HAP-1 (cell line): ENCODE measurements at regions not wholly inside any gene's neighbourhood (a gene's known extent, or its start where the extent isn't known, plus 50 kb on each side); places are given as distances from the start of the nearest gene placed in this dataset.
"Not testable (repeated sequence)": the region's sequence is repeated elsewhere in the genome, so short reads cannot be mapped to it uniquely, and the experiment has no call there.

ENCODE experiments used
- DNase-seq, 2 experiments: peaks; one replicate each; pipeline ENCODE4 v3.0.0-alpha.2; 2016 to 2020; ENCODE audit warnings: low spot score in 2 of 2
- H3K27me3 ChIP-seq: fragments of 250-450 bp; sonication (Bioruptor Pico); 2 replicates; pipeline ENCODE4 v1.5.1; 2020; ENCODE audit warnings: low read depth, mild to moderate bottlenecking, moderate library complexity
- H3K36me3 ChIP-seq: fragments of 250-450 bp; sonication (Bioruptor Pico); replicated peaks from 2 replicates; pipeline ENCODE4 v1.5.1; 2020; ENCODE audit warnings: mild to moderate bottlenecking
- H3K4me1 ChIP-seq: fragments of 250-450 bp; sonication (Bioruptor Pico); 2 replicates; pipeline ENCODE4 v1.5.1; 2020; ENCODE audit warnings: mild to moderate bottlenecking
- H3K4me3 ChIP-seq: fragments of 250-450 bp; sonication (Bioruptor Pico); 2 replicates; pipeline ENCODE4 v1.5.1; 2020; ENCODE audit warnings: mild to moderate bottlenecking, moderate library complexity
- H3K9me3 ChIP-seq: fragments of 250-450 bp; sonication (Bioruptor Pico); 2 replicates; pipeline ENCODE4 v1.5.1; 2020; ENCODE audit warnings: mild to moderate bottlenecking, moderate library complexity
- in situ Hi-C: fragments of 300-500 bp; cut with MboI; formaldehyde crosslinking; loops from 3 replicates; pipeline ENCODE4 v1.14.3; 2020; ENCODE audit warnings: low sequenced_read_pairs, inconsistent platforms, mixed read lengths

GRCh38 chr16:60674241-60674640, 1362.0 kb downstream of the CDH8 start:
- Histone ChIP-seq H3K4me1 (no peaks in the 10 kb centered on the region), H3K36me3 (no peaks in the 10 kb centered on the region), H3K9me3 (no peaks in the 10 kb centered on the region), H3K4me3 (no peak overlapping the region), H3K27me3 (no peaks in the 10 kb centered on the region)
- no peak for DNase-seq
- in situ Hi-C loops = no loop called here

DNA sequence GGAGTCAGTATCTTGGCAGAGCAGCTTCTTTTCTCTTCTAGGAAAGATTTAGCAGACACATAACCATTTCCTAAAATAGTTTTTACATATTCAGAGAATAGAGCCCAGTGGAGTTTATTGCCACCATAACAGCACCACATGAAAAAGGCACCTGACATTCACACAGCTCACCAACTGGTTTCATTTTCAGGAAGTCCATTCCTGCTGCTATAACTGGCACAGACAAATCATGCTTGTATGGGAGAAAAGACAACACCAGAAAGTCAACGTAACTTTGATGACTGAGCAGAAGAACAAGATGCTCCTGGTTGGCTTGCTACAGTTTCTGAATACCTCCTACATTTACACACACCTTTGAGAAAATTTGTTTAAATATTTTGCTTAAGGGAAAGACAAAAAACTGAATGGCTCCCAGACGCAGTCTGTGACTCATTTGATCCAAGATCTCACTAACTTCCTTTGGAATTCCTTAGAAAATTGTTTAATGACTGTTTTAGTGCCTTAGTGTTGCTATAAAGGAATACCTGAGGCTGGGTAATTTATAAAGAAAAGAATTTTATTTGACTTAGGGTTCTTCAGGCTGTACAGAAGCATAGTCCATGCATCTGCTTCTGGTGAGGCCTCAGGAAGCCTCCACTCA, 1380.6 kb downstream of the CDH8 start:
- Histone ChIP-seq H3K4me3 (no peak overlapping the region), H3K36me3 (no peaks in the 10 kb centered on the region), H3K9me3 (no peaks in the 10 kb centered on the region), H3K27me3 (no peaks in the 10 kb centered on the region), H3K4me1 (no peaks in the 10 kb centered on the region)
- DNase-seq = no peak
- in situ Hi-C loops = no loop called here

- Histone ChIP-seq H3K4me1 (no peaks in the 10 kb centered on the region), H3K27me3 (no peaks in the 10 kb centered on the region), H3K36me3 (no peaks in the 10 kb centered on the region), H3K4me3 (no peak overlapping the region), H3K9me3 (no peaks in the 10 kb centered on the region)
- DNase-seq = no peak
- in situ Hi-C loops = no loop called here
Measured at GRCh38 chr16:60651346-60651745, 1384.9 kb downstream of the CDH8 start.

DNA sequence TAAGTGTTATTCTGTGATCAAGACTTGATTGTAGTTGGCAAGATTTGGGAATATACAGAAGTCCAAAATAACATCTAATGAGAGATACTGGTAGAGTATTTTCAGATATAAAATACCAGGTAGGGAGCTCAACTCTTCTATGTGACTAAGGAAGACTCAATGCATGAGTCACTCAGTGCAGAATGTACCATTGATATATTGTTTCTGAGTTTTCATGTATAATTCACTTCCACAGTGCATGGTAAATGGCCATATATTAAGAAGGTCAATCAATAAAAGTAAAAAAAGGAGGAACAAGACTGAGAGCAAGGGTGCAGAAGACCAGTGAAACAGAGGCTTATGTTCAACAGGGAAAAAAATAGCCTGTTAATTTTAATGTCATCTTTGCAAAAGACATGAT, 1387.9 kb downstream of the CDH8 start:
- Histone ChIP-seq H3K4me3 (no peak overlapping the region), H3K36me3 (no peaks in the 10 kb centered on the region), H3K27me3 (no peaks in the 10 kb centered on the region), H3K9me3 (no peaks in the 10 kb centered on the region), H3K4me1 (no peaks in the 10 kb centered on the region)
- in situ Hi-C loops = no loop called here
- DNase-seq = no peak

- H3K4me1 ChIP-seq, H3K9me3 ChIP-seq, H3K27me3 ChIP-seq, H3K36me3 ChIP-seq, in situ Hi-C loops, DNase-seq, H3K4me3 ChIP-seq: not testable (repeated sequence)
Measured at GRCh38 chr16:60647388-60647787, 1388.8 kb downstream of the CDH8 start.

GRCh38 chr16:60646631-60647030, 1389.6 kb downstream of the CDH8 start:
- Histone ChIP-seq H3K4me3 (no peak overlapping the region), H3K36me3 (no peaks in the 10 kb centered on the region), H3K9me3 (no peaks in the 10 kb centered on the region), H3K27me3 (no peaks in the 10 kb centered on the region), H3K4me1 (no peaks in the 10 kb centered on the region)
- in situ Hi-C loops = no loop called here
- no peak for DNase-seq

GRCh38 chr16:60645541-60645940, 1390.7 kb downstream of the CDH8 start:
- DNase-seq = no peak
- in situ Hi-C loops = no loop called here
- no peaks in the 10 kb centered on the region for H3K9me3 ChIP-seq
- H3K27me3 ChIP-seq = no peaks in the 10 kb centered on the region
- H3K4me1 ChIP-seq = no peaks in the 10 kb centered on the region
- no peaks in the 10 kb centered on the region for H3K36me3 ChIP-seq
- H3K4me3 ChIP-seq = no peak overlapping the region

- Histone ChIP-seq H3K9me3 (no peaks in the 10 kb centered on the region), H3K36me3 (no peaks in the 10 kb centered on the region), H3K4me1 (no peaks in the 10 kb centered on the region), H3K4me3 (no peak overlapping the region), H3K27me3 (no peaks in the 10 kb centered on the region)
- in situ Hi-C loops = no loop called here
- DNase-seq = no peak
Measured at GRCh38 chr16:60642956-60643355, 1393.3 kb downstream of the CDH8 start.

DNA sequence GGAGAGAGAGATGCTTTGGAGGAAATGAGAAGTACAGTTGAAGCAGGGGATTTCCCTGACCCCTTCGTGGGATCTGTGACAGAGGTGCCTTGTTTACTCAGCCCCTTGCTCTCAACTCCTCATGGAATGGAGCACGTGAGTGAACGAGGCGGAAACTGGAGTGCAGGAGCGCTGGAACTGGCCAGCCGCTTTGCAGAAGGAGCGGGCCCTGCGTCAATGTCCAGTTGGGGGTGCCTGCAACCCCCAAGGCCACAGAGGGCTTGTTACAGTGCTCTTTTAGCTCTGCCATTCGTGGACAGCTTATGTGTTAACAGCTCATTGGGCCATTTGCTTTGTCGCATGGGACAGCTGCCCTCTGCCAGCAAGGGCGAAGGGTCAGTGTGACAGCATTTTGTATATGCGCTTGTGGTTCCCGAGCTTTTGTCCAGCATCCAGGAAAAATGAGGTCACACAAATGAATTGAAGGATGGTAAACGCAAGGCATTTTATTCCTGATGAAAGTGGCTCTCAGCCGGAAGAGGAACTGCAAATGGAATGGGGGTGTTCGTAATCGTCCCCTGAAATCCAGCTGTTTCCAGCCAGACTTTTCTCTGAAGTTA, 1395.1 kb downstream of the CDH8 start:
- Histone ChIP-seq H3K36me3 (no peaks in the 10 kb centered on the region), H3K4me1 (no peaks in the 10 kb centered on the region), H3K9me3 (no peaks in the 10 kb centered on the region), H3K27me3 (no peaks in the 10 kb centered on the region), H3K4me3 (no peak overlapping the region)
- no peak for DNase-seq
- in situ Hi-C loops = no loop called here

DNA sequence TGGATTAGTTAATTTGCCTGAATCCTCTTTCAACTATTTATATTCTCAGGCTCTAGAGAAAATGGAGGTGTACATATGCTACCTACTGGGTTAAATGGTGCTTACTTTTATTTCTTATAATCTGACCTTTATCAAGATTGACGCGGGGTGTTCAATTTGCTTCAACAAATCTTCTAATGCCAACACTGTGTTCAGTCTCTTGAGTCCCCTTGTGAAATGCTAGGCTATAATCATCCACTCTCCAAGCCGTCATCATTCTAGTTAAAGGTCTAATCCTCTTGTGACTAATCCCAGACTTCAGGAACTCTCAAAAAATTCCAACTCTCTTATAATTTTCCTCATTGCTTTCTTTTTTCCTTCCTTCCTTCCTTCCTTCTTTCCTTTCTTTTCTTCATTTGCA, 1396.2 kb downstream of the CDH8 start:
- no peak for DNase-seq
- Histone ChIP-seq H3K27me3 (no peaks in the 10 kb centered on the region), H3K36me3 (no peaks in the 10 kb centered on the region), H3K4me3 (no peak overlapping the region), H3K4me1 (no peaks in the 10 kb centered on the region), H3K9me3 (no peaks in the 10 kb centered on the region)
- in situ Hi-C loops = no loop called here

GRCh38 chr16:60636636-60637035, 1399.6 kb downstream of the CDH8 start:
- H3K4me1 ChIP-seq, DNase-seq, in situ Hi-C loops, H3K36me3 ChIP-seq, H3K9me3 ChIP-seq, H3K27me3 ChIP-seq, H3K4me3 ChIP-seq: not testable (repeated sequence)

DNA sequence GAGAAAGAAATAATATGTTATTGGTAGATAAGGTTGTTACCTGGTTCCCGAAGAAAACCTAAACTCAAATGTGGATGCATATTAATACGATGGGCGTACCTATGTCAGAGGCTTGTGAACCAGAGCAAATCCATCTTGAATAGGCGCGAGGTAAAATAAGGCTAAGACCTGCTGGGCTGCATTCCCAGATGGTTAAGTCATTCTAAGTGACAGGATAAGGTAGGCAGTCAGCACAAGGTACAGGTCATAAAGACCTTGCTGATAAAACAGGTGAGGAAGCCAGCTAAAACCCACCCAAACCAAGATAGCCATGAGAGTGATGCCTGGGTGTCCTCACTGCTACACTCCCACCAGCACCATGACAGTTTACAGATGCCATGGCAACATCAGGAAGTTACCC, 1400.1 kb downstream of the CDH8 start:
- DNase-seq = no peak
- no peaks in the 10 kb centered on the region for H3K36me3 ChIP-seq
- H3K4me3 ChIP-seq = no peak overlapping the region
- no peaks in the 10 kb centered on the region for H3K4me1 ChIP-seq
- in situ Hi-C loops = no loop called here
- no peaks in the 10 kb centered on the region for H3K27me3 ChIP-seq
- H3K9me3 ChIP-seq = no peaks in the 10 kb centered on the region

GRCh38 chr16:60635548-60635947, 1400.7 kb downstream of the CDH8 start:
- DNase-seq = no peak
- no peak overlapping the region for H3K4me3 ChIP-seq
- H3K27me3 ChIP-seq = no peaks in the 10 kb centered on the region
- H3K36me3 ChIP-seq = no peaks in the 10 kb centered on the region
- in situ Hi-C loops = no loop called here
- H3K9me3 ChIP-seq = no peaks in the 10 kb centered on the region
- H3K4me1 ChIP-seq = no peaks in the 10 kb centered on the region

- no peak for DNase-seq
- in situ Hi-C loops = no loop called here
- H3K9me3 ChIP-seq = no peaks in the 10 kb centered on the region
- no peaks in the 10 kb centered on the region for H3K27me3 ChIP-seq
- H3K4me1 ChIP-seq = no peaks in the 10 kb centered on the region
- no peaks in the 10 kb centered on the region for H3K36me3 ChIP-seq
- H3K4me3 ChIP-seq = no peak overlapping the region
Measured at GRCh38 chr16:60611844-60612243, 1424.4 kb downstream of the CDH8 start.

- no peak overlapping the region for H3K4me3 ChIP-seq
- no peaks in the 10 kb centered on the region for H3K27me3 ChIP-seq
- no peaks in the 10 kb centered on the region for H3K4me1 ChIP-seq
- in situ Hi-C loops = no loop called here
- DNase-seq = no peak
- H3K36me3 ChIP-seq = no peaks in the 10 kb centered on the region
- H3K9me3 ChIP-seq = no peaks in the 10 kb centered on the region
Measured at GRCh38 chr16:60608971-60609370, 1427.3 kb downstream of the CDH8 start.
